Kidney (tissue), 13 donors: ENCODE measurements at regions not wholly inside any gene's neighbourhood (a gene's known extent, or its start where the extent isn't known, plus 50 kb on each side); places are given as distances from the start of the nearest gene placed in this dataset.
A peak's percentile ranks its signal among the peaks of the same experiment; 100 is the strongest.

Experiments
- DNase-seq, 5 donors: peaks; one replicate each; pipeline ENCODE4 v3.0.0-alpha.2; 2013 to 2020
- FAIRE-seq: peaks from 2 replicates; lab custom pipeline; 2012; peaks lifted over from hg19 to GRCh38; lab: Jason Lieb, UNC
- H3K27ac ChIP-seq, 2 donors: one replicate each; pipeline ENCODE4 v1.7.0; 2013; ENCODE audit warnings: low read depth in 2 of 2, low read length in 2 of 2, inconsistent platforms in 1 of 2
- H3K27me3 ChIP-seq: one replicate; pipeline ENCODE4 v1.7.1; 2013; ENCODE audit warnings: low read length, inconsistent platforms; ENCODE audit not compliant: control insufficient read depth, insufficient read depth
- H3K36me3 ChIP-seq, 3 donors: one replicate each; pipeline versions ENCODE4 v1.7.0 to v1.7.1; 2013; ENCODE audit warnings: low read length in 3 of 3, control low read depth in 1 of 3, inconsistent platforms in 1 of 3; ENCODE audit not compliant: insufficient read depth in 3 of 3, control insufficient read depth in 2 of 3
- H3K4me1 ChIP-seq, 3 donors: one replicate each; pipeline versions ENCODE4 v1.7.0 to v1.7.1; 2013; ENCODE audit warnings: low read length in 3 of 3, inconsistent platforms in 1 of 3, low read depth in 1 of 3; ENCODE audit not compliant: control insufficient read depth in 2 of 3, insufficient read depth in 2 of 3
- H3K4me3 ChIP-seq, 3 donors: one replicate each; pipeline versions ENCODE4 v1.7.0 to v1.8.1; 2013; ENCODE audit warnings: low read length in 3 of 3, control low read depth in 1 of 3, inconsistent platforms in 1 of 3
- H3K9ac ChIP-seq, 3 donors: one replicate each; pipeline versions ENCODE4 v1.7.0 to v1.7.1; 2013; ENCODE audit warnings: low read length in 3 of 3, control low read depth in 1 of 3, inconsistent platforms in 1 of 3
- H3K9me3 ChIP-seq, 3 donors: one replicate each; pipeline versions ENCODE4 v1.7.0 to v1.7.1; 2013; ENCODE audit warnings: low read length in 3 of 3, control low read depth in 1 of 3, inconsistent platforms in 1 of 3; ENCODE audit not compliant: control insufficient read depth in 2 of 3, insufficient read depth in 1 of 3
- CTCF ChIP-seq: IDR thresholded peaks from 3 replicates; pipeline ENCODE4 v1.5.1; 2012; ENCODE audit warnings: mild to moderate bottlenecking, moderate library complexity, borderline replicate concordance; ENCODE audit not compliant: insufficient read depth; ENCODE audit errors: extremely low read depth
- intact Hi-C: fragments of 100-400 bp; cut with DNase I; formaldehyde crosslinking; loops from one replicate; pipeline ENCODE4 v1.11.1; 2022
- donor health status: control.
- donor health status: control.
- donor health status: control.
- donor health status: control.
- donor health status: control.
- donor health status: DM: yes; HTN: yes; CAD: no.
- donor health status: Normal renal cell carcinoma (clear cell type).

GRCh38 chr5:38093855-38094254, 164.5 kb upstream of the EGFLAM start:
- Histone ChIP-seq H3K27me3 (no peaks in the 10 kb centered on the region), H3K36me3 (no peaks in the 10 kb centered on the region), H3K9ac (no peak overlapping the region), H3K4me1 (no peaks in the 10 kb centered on the region), H3K27ac (no peak overlapping the region), H3K4me3 (no peak overlapping the region), H3K9me3 (no peaks in the 10 kb centered on the region)
- TF ChIP-seq CTCF = no peak
- DNase-seq (no peak), FAIRE-seq (no peak)
- intact Hi-C loops = no loop called here

- FAIRE-seq (no peak), DNase-seq (no peak)
- Histone ChIP-seq H3K27me3 (no peaks in the 10 kb centered on the region), H3K4me1 (no peaks in the 10 kb centered on the region), H3K9ac (no peak overlapping the region), H3K4me3 (no peak overlapping the region), H3K9me3 (no peaks in the 10 kb centered on the region), H3K27ac (no peak overlapping the region), H3K36me3 (no peaks in the 10 kb centered on the region)
- TF ChIP-seq CTCF = no peak
- intact Hi-C loops = no loop called here
These were observed 171.6 kb upstream of the EGFLAM start for GRCh38 chr5:38086777-38087176.

- no peaks in the 10 kb centered on the region for H3K27me3 ChIP-seq
- peaks cover 0 to 2% (median 0%) of the 10 kb centered on the region in 3 donors for H3K9me3 ChIP-seq
- no peaks in the 10 kb centered on the region for H3K36me3 ChIP-seq
- H3K27ac ChIP-seq = no peak overlapping the region
- H3K4me1 ChIP-seq = no peaks in the 10 kb centered on the region
- H3K4me3 ChIP-seq = no peak overlapping the region
- DNase-seq = peak in 2 of 5 donors; percentile 32 to 69
- H3K9ac ChIP-seq = no peak overlapping the region
- no peak for FAIRE-seq
- intact Hi-C loops = no loop called here
- no peak for TF ChIP-seq CTCF
These were observed 178.5 kb upstream of the EGFLAM start for GRCh38 chr5:38079620-38080402.
